B cell (primary cell): ENCODE measurements at regions not wholly inside any gene's neighbourhood (a gene's known extent, or its start where the extent isn't known, plus 50 kb on each side); places are given as distances from the start of the nearest gene placed in this dataset.

Experiments used
- ATAC-seq: fragments of 200-7000 bp; cut with Tn5 transposase; one replicate; pipeline ENCODE4 v1.10.0; 2021; ENCODE audit warnings: low read depth, mild to moderate bottlenecking, moderate number of reproducible peaks, moderate library complexity
- CTCF ChIA-PET: fragments of 350-600 bp; sonication (Branson Sonifier 250); formaldehyde crosslinking; loops from one replicate; lab custom pipeline; 2021; ENCODE audit warnings: antibody characterized with exemption, inconsistent platforms; lab: Charles Lee
- POLR2A ChIA-PET: fragments of 350-600 bp; sonication (Branson Sonifier 250); formaldehyde crosslinking; loops from one replicate; lab custom pipeline; 2021; ENCODE audit warnings: antibody characterized with exemption; lab: Charles Lee
- DNase-seq: peaks from one replicate; pipeline ENCODE4 v3.0.0; 2013
- H2AFZ ChIP-seq: 2 replicates; pipeline ENCODE4 v1.6.1; 2012; ENCODE audit warnings: mild to moderate bottlenecking, low read depth, low read length; ENCODE audit not compliant: insufficient read depth, poor library complexity, severe bottlenecking
- H3K27ac ChIP-seq, 2 donors: 1 replicate in 1 of 2; 2 replicates in 1 of 2; pipeline ENCODE4 v1.5.1; 2012 to 2013; ENCODE audit warnings: low read length in 2 of 2, mild to moderate bottlenecking in 2 of 2, moderate library complexity in 1 of 2
- H3K27me3 ChIP-seq, 4 experiments: fragments of 200-600 bp in 1 of 4; sonication (generic) in 1 of 4; replicated peaks in 1 of 4; 1 replicate in 2 of 4; 2 replicates in 2 of 4; pipeline versions ENCODE4 v1.6.1 to v1.7.0; 2013 to 2016; ENCODE audit warnings: low read length in 3 of 4, mild to moderate bottlenecking in 2 of 4, mixed read lengths in 1 of 4, moderate library complexity in 1 of 4; ENCODE audit not compliant: insufficient read depth in 4 of 4, control insufficient read depth in 3 of 4; ENCODE audit errors: control extremely low read depth in 1 of 4
- H3K36me3 ChIP-seq, 2 experiments: replicated peaks in 1 of 2; 1 replicate in 1 of 2; 2 replicates in 1 of 2; pipeline versions ENCODE4 v1.6.1 to v1.7.1; 2013; ENCODE audit warnings: low read length in 1 of 2; ENCODE audit not compliant: insufficient read depth in 2 of 2, control insufficient read depth in 1 of 2; ENCODE audit errors: control extremely low read depth in 1 of 2, extremely low read depth in 1 of 2
- H3K4me1 ChIP-seq, 2 donors: fragments of 200-600 bp in 1 of 2; sonication (generic) in 1 of 2; 1 replicate in 1 of 2; 2 replicates in 1 of 2; pipeline versions ENCODE4 v1.5.1 to v1.6.1; 2013 to 2017; ENCODE audit warnings: low read length in 2 of 2; ENCODE audit not compliant: control insufficient read depth in 2 of 2, insufficient read depth in 2 of 2
- H3K4me2 ChIP-seq: replicated peaks from 2 replicates; pipeline ENCODE3; 2012; ENCODE audit warnings: mild to moderate bottlenecking, low read depth, low read length; ENCODE audit not compliant: poor library complexity, severe bottlenecking
- H3K4me3 ChIP-seq, 5 experiments: fragments of 200-600 bp in 1 of 5; sonication (generic) in 1 of 5; 1 replicate in 3 of 5; 2 replicates in 2 of 5; pipeline versions ENCODE4 v1.5.1 to v1.7.0; 2011 to 2016; ENCODE audit warnings: low read length in 4 of 5, mild to moderate bottlenecking in 4 of 5, low read depth in 2 of 5, control low read depth in 1 of 5, moderate library complexity in 1 of 5; ENCODE audit not compliant: insufficient read depth in 1 of 5; ENCODE audit errors: control extremely low read depth in 1 of 5, extremely low read depth in 1 of 5
- H3K79me2 ChIP-seq: fragments of 200-600 bp; sonication (generic); one replicate; pipeline ENCODE4 v1.6.0; 2016; ENCODE audit warnings: low read length; ENCODE audit not compliant: control insufficient read depth, insufficient read depth
- H3K9ac ChIP-seq: fragments of 200-600 bp; sonication (generic); 2 replicates; pipeline ENCODE4 v1.6.1; 2017; ENCODE audit warnings: mild to moderate bottlenecking, low read length, moderate library complexity
- H3K9me3 ChIP-seq, 3 donors: one replicate each; pipeline versions ENCODE4 v1.6.1 to v1.7.1; 2013; ENCODE audit warnings: low read length in 2 of 3; ENCODE audit not compliant: control insufficient read depth in 2 of 3, insufficient read depth in 1 of 3; ENCODE audit errors: control extremely low read depth in 1 of 3
- H4K20me1 ChIP-seq: 2 replicates; pipeline ENCODE4 v1.6.0; 2012; ENCODE audit warnings: mild to moderate bottlenecking, low read length; ENCODE audit not compliant: insufficient read depth, control insufficient read depth, poor library complexity, severe bottlenecking
- H3K27ac Mint-ChIP-seq: one replicate; pipeline ENCODE4 v1.8.0; 2021; ENCODE audit warnings: mixed read lengths
- H3K27me3 Mint-ChIP-seq: one replicate; pipeline ENCODE4 v1.8.0; 2021; ENCODE audit warnings: mixed read lengths
- H3K4me1 Mint-ChIP-seq: one replicate; pipeline ENCODE4 v1.8.0; 2021; ENCODE audit warnings: mixed read lengths
- H3K4me3 Mint-ChIP-seq: one replicate; pipeline ENCODE4 v1.8.0; 2021; ENCODE audit warnings: mixed read lengths
- H3K9me3 Mint-ChIP-seq: one replicate; pipeline ENCODE4 v1.8.0; 2022; ENCODE audit warnings: mixed read lengths; ENCODE audit not compliant: insufficient read depth
- CTCF ChIP-seq: fragments of 200-600 bp; IDR thresholded peaks from one replicate; pipeline ENCODE4 v1.8.0; 2022; ENCODE audit warnings: antibody characterized with exemption, mild to moderate bottlenecking
- EZH2 ChIP-seq: IDR thresholded peaks from 2 replicates; pipeline ENCODE4 v1.6.1; 2012; ENCODE audit warnings: borderline replicate concordance, low read depth, mild to moderate bottlenecking, moderate library complexity, low read length; ENCODE audit not compliant: insufficient read depth, poor library complexity, severe bottlenecking
- WGBS: methylation state at CpG from one replicate; pipeline ENCODE4 v1.1.5; 2013; ENCODE audit warnings: missing lambda C conversion rate; ENCODE audit not compliant: insufficient coverage; 5-methylcytosine and 5-hydroxymethylcytosine counted together
- intact Hi-C: fragments of 100-400 bp; cut with micrococcal nuclease; formaldehyde crosslinking; loops from one replicate; pipeline ENCODE4 v1.10.0; 2022

- Histone ChIP-seq H2AFZ (no peak overlapping the region), H3K79me2 (no peaks in the 10 kb centered on the region), H3K4me3 (no peak overlapping the region), H3K27ac (no peak overlapping the region), H3K9ac (no peak overlapping the region), H3K27me3 (no peaks in the 10 kb centered on the region), H3K9me3 (peaks cover 0 to 4% (median 0%) of the 10 kb centered on the region in 3 donors), H4K20me1 (no peaks in the 10 kb centered on the region), H3K36me3 (no peaks in the 10 kb centered on the region), H3K4me2 (no peak overlapping the region), H3K4me1 (no peaks in the 10 kb centered on the region)
- ATAC-seq (no peak), DNase-seq (no peak)
- Mint-ChIP-seq H3K9me3 (no peaks in the 10 kb centered on the region), H3K27me3 (peaks cover 4% of the 10 kb centered on the region), H3K27ac (no peak overlapping the region), H3K4me3 (no peak overlapping the region), H3K4me1 (no peaks in the 10 kb centered on the region)
- ChIA-PET CTCF (no interaction called here), POLR2A (interaction anchor here (0.6 kb wide), 1 partner anchor 11 kb away, joined by 8 read pairs; no protein-coding TSS in a partner anchor)
- intact Hi-C loops: no loop called here
- 87% methylated on average over 16 of the region's 17 CpGs for WGBS
- TF ChIP-seq EZH2 (no peak), CTCF (no peak)
Observed at GRCh38 chr16:14378689-14379467, 251.2 kb downstream of the PARN start.

- H3K27me3 ChIP-seq: no peaks in the 10 kb centered on the region
- H3K9me3 ChIP-seq: no peaks in the 10 kb centered on the region
- no peak for TF ChIP-seq EZH2
- no peak for TF ChIP-seq CTCF
- no peak overlapping the region for H3K27ac ChIP-seq
- 63% methylated on average over 3 of the region's 4 CpGs for WGBS
- no peak overlapping the region for H3K4me2 ChIP-seq
- no peaks in the 10 kb centered on the region for H4K20me1 ChIP-seq
- no peaks in the 10 kb centered on the region for H3K9me3 Mint-ChIP-seq
- no peaks in the 10 kb centered on the region for H3K79me2 ChIP-seq
- no peaks in the 10 kb centered on the region for H3K4me1 Mint-ChIP-seq
- H3K9ac ChIP-seq: no peak overlapping the region
- H3K4me3 Mint-ChIP-seq: no peak overlapping the region
- POLR2A ChIA-PET: interaction anchor here (0.7 kb wide), 1 partner anchor 208 kb away, joined by 10 read pairs; no protein-coding TSS in a partner anchor
- no peaks in the 10 kb centered on the region for H3K4me1 ChIP-seq
- no peak overlapping the region for H3K27ac Mint-ChIP-seq
- CTCF ChIA-PET: no interaction called here
- H3K4me3 ChIP-seq: no peak overlapping the region
- H3K27me3 Mint-ChIP-seq: no peaks in the 10 kb centered on the region
- no peaks in the 10 kb centered on the region for H3K36me3 ChIP-seq
- H2AFZ ChIP-seq: no peak overlapping the region
- DNase-seq (no peak), ATAC-seq (no peak)
- intact Hi-C loops: no loop called here
Observed at GRCh38 chr16:14378131-14378551, 251.9 kb downstream of the PARN start.
